CD4-positive, alpha-beta T cell treated with Interleukin-17A for 1 hour (primary cell): ENCODE measurements at regions not wholly inside any gene's neighbourhood (a gene's known extent, or its start where the extent isn't known, plus 50 kb on each side); places are given as distances from the start of the nearest gene placed in this dataset.
"Not testable (repeated sequence)": the region's sequence is repeated elsewhere in the genome, so short reads cannot be mapped to it uniquely, and the experiment has no call there.

ENCODE experiments used
- DNase-seq: peaks from one replicate; pipeline ENCODE4 v3.0.0-alpha.2; 2020

- DNase-seq: no peak
Observed at GRCh38 chr9:81103597-81104471, 585.5 kb downstream of the TLE1 start.

- DNase-seq: no peak
Observed at GRCh38 chr9:81097131-81097847, 592.1 kb downstream of the TLE1 start.

- no peak for DNase-seq
Observed at GRCh38 chr9:81096625-81097024, 592.7 kb downstream of the TLE1 start.

GRCh38 chr9:81092057-81092456, 597.3 kb downstream of the TLE1 start:
- DNase-seq: no peak

- DNase-seq: no peak
Observed at GRCh38 chr9:81088341-81088740, 601.0 kb downstream of the TLE1 start.

- DNase-seq: no peak
Observed at GRCh38 chr9:81086416-81086815, 602.9 kb downstream of the TLE1 start.

GRCh38 chr9:81083854-81084512, 605.4 kb downstream of the TLE1 start:
- DNase-seq: no peak

GRCh38 chr9:81083067-81083466, 606.3 kb downstream of the TLE1 start:
- DNase-seq: no peak

- no peak for DNase-seq
Observed at GRCh38 chr9:81082221-81082620, 607.1 kb downstream of the TLE1 start.

GRCh38 chr9:81080900-81081299, 608.4 kb downstream of the TLE1 start:
- no peak for DNase-seq

- no peak for DNase-seq
Observed at GRCh38 chr9:81080185-81080584, 609.2 kb downstream of the TLE1 start.

- DNase-seq: no peak
Observed at GRCh38 chr9:81079055-81079454, 610.3 kb downstream of the TLE1 start.

- DNase-seq: no peak
Observed at GRCh38 chr9:81078555-81078954, 610.8 kb downstream of the TLE1 start.

GRCh38 chr9:81077572-81077971, 611.8 kb downstream of the TLE1 start:
- DNase-seq: no peak

GRCh38 chr9:81076131-81076530, 613.2 kb downstream of the TLE1 start:
- no peak for DNase-seq

GRCh38 chr9:81074221-81074620, 615.1 kb downstream of the TLE1 start:
- DNase-seq: no peak

GRCh38 chr9:81073821-81074220, 615.5 kb downstream of the TLE1 start:
- DNase-seq: no peak

- DNase-seq: no peak
Observed at GRCh38 chr9:81072758-81073157, 616.6 kb downstream of the TLE1 start.

GRCh38 chr9:81071108-81071507, 618.2 kb downstream of the TLE1 start:
- no peak for DNase-seq

- DNase-seq: no peak
Observed at GRCh38 chr9:81070689-81071088, 618.7 kb downstream of the TLE1 start.

- DNase-seq: no peak
Observed at GRCh38 chr9:81069923-81070322, 619.4 kb downstream of the TLE1 start.

- no peak for DNase-seq
Observed at GRCh38 chr9:81069038-81069795, 620.1 kb downstream of the TLE1 start.

GRCh38 chr9:81062995-81063394, 626.4 kb downstream of the TLE1 start:
- DNase-seq: not testable (repeated sequence)
